Esophagus squamous epithelium (tissue), 4 donors: ENCODE measurements at regions not wholly inside any gene's neighbourhood (a gene's known extent, or its start where the extent isn't known, plus 50 kb on each side); places are given as distances from the start of the nearest gene placed in this dataset.

ENCODE experiments used
- CTCF ChIP-seq, 6 experiments: fragments of 450-650 bp in 4 of 6; fragments of 200-600 bp in 2 of 6; sonication (generic) in 2 of 6; IDR thresholded peaks; one replicate each; pipeline ENCODE4 v1.5.1; 2016 to 2019; ENCODE audit warnings: antibody characterized with exemption in 6 of 6, mild to moderate bottlenecking in 4 of 6, moderate library complexity in 4 of 6
- POLR2A ChIP-seq, 4 donors: fragments of 450-650 bp; IDR thresholded peaks; one replicate each; pipeline ENCODE4 v1.6.1; 2017; ENCODE audit warnings: antibody characterized with exemption in 4 of 4, mild to moderate bottlenecking in 4 of 4, moderate library complexity in 3 of 4

- no peak for TF ChIP-seq CTCF (IDR thresholded peaks at IDR 0.05)
- no peak for TF ChIP-seq POLR2A (IDR thresholded peaks at IDR 0.05)
Measured at GRCh38 chr5:25716680-25717079, 1071.9 kb upstream of the CDH10 start.
